ENCODE measurements at regions not wholly inside any gene's neighbourhood (a gene's known extent, or its start where the extent isn't known, plus 50 kb on each side); places are given as distances from the start of the nearest gene placed in this dataset.

- Histone ChIP-seq H3K79me2 (ENCODE audit: insufficient read depth, low read length) (no peaks in the 10 kb centered on the region), H3K9me2 (ENCODE audit: insufficient read depth) (no peaks in the 10 kb centered on the region; the same call in 1 of the 2 replicates), H3K27me3 (ENCODE audit: insufficient read depth, low read length) (no peaks in the 10 kb centered on the region), H3K27ac (ENCODE audit: low read depth, low read length) (no peak overlapping the region), H3K9me3 (ENCODE audit: control insufficient read depth in 1 of 2, insufficient read depth in 1 of 2, low read depth in 1 of 2, low read length in 2 of 2) (no peaks in the 10 kb centered on the region), H3K36me3 (ENCODE audit: control insufficient read depth in 1 of 2, insufficient read depth in 2 of 2, low read length in 2 of 2) (no peaks in the 10 kb centered on the region), H4K20me1 (ENCODE audit: insufficient read depth) (no peaks in the 10 kb centered on the region), H2AFZ (ENCODE audit: low read depth, low read length, poor library complexity, severe bottlenecking) (no peak overlapping the region), H3K4me1 (ENCODE audit: control insufficient read depth in 1 of 2, insufficient read depth in 2 of 2, low read length in 2 of 2) (no peaks in the 10 kb centered on the region), H3K4me2 (ENCODE audit: low read length) (no peak overlapping the region), H3K9ac (ENCODE audit: low read length) (no peak overlapping the region), H3K4me3 (replicated peaks in 1 of 2; ENCODE audit: low read depth in 1 of 2, low read length in 2 of 2) (no peak overlapping the region)
- CTCF ChIA-PET = no interaction called here
- TF ChIP-seq RAD21 (IDR thresholded peaks at IDR 0.05; ENCODE audit: low read depth) (no peak), YY1 (IDR thresholded peaks at IDR 0.05; ENCODE audit: extremely low read depth, insufficient replicate concordance, low read depth, low read length) (no peak), ZNF274 (IDR thresholded peaks at IDR 0.05; ENCODE audit: low read depth, low read length) (no peak), POLR2AphosphoS5 (IDR thresholded peaks at IDR 0.05; ENCODE audit: low read depth, low read length) (no peak), SRF (IDR thresholded peaks at IDR 0.05; ENCODE audit: low read depth) (no peak), TCF7L2 (IDR thresholded peaks at IDR 0.05; ENCODE audit: borderline replicate concordance, extremely low read depth, insufficient read depth, insufficient read length) (no peak), MAX (IDR thresholded peaks at IDR 0.05) (no peak), ZBTB33 (IDR thresholded peaks at IDR 0.05; ENCODE audit: extremely low read depth, insufficient replicate concordance, low read length) (no peak), SP1 (IDR thresholded peaks at IDR 0.05; ENCODE audit: low read depth) (no peak)
- POLR2A ChIA-PET = no interaction called here
- ATAC-seq = no peak
- RAD21 ChIA-PET (ENCODE audit: low non-redundant PET in 1 of 2, low total read pairs in 2 of 2, uncharacterized antibody in 2 of 2, unreplicated experiment in 2 of 2) = no interaction called here
- no peak for DNase-seq (ENCODE audit: low read depth, low spot score)
- intact Hi-C loops (cut with micrococcal nuclease) = no loop called here
- BruUV-seq (replicated peaks) = no TSS peak
Measured at GRCh38 chr3:161672478-161672877, 175.9 kb downstream of the OTOL1 start.

Measured in HCT116 (cell line).